ENCODE measurements at regions not wholly inside any gene's neighbourhood (a gene's known extent, or its start where the extent isn't known, plus 50 kb on each side); places are given as distances from the start of the nearest gene placed in this dataset.
"Not testable (repeated sequence)": the region's sequence is repeated elsewhere in the genome, so short reads cannot be mapped to it uniquely, and the experiment has no call there.

GRCh38 chr4:129282293-129282692 lies 186.3 kb downstream of the C4orf33 start:
- ChIA-PET CTCF (no interaction called here), POLR2A (no interaction called here)
- no peak overlapping the region for H3K27ac ChIP-seq (ENCODE audit: extremely low read depth, low read depth, low read length)
- H3K4me1 ChIP-seq (ENCODE audit: control insufficient read depth, insufficient read depth, low read length) = no peaks in the 10 kb centered on the region
- H3K4me3 ChIP-seq (ENCODE audit: low read depth, low read length) = no peak overlapping the region
- TF ChIP-seq KLF9 (tag by site-specific recombination; IDR thresholded peaks at IDR 0.05; ENCODE audit: low read depth) = no peak
- no peak for TF ChIP-seq ZBTB48 (tag by site-specific recombination; IDR thresholded peaks at IDR 0.05)
- no peak for TF ChIP-seq ZNF239 (tag by site-specific recombination; IDR thresholded peaks at IDR 0.05)
- TF ChIP-seq BCL6B (tag by site-specific recombination; IDR thresholded peaks at IDR 0.05) = no peak
- H3K36me3 ChIP-seq (ENCODE audit: control insufficient read depth in 2 of 2, insufficient read depth in 1 of 2, low read length in 2 of 2) = no peaks in the 10 kb centered on the region
- H3K9me3 ChIP-seq (ENCODE audit: control insufficient read depth, insufficient read depth, low read depth, low read length) = no peaks in the 10 kb centered on the region

- H3K36me3 ChIP-seq (ENCODE audit: control insufficient read depth in 2 of 2, insufficient read depth in 1 of 2, low read length in 2 of 2); H3K27ac ChIP-seq (ENCODE audit: extremely low read depth, low read depth, low read length); H3K4me3 ChIP-seq (ENCODE audit: low read depth, low read length); H3K9me3 ChIP-seq (ENCODE audit: control insufficient read depth, insufficient read depth, low read depth, low read length); POLR2A ChIA-PET; H3K4me1 ChIP-seq (ENCODE audit: control insufficient read depth, insufficient read depth, low read length); CTCF ChIA-PET: not testable (repeated sequence)
Observed at GRCh38 chr4:129292194-129292593, 196.2 kb downstream of the C4orf33 start.

GRCh38 chr4:129314781-129315180 lies 218.8 kb downstream of the C4orf33 start:
- Histone ChIP-seq H3K4me3 (ENCODE audit: low read depth, low read length) (no peak overlapping the region), H3K4me1 (ENCODE audit: control insufficient read depth, insufficient read depth, low read length) (no peaks in the 10 kb centered on the region), H3K27ac (ENCODE audit: extremely low read depth, low read depth, low read length) (no peak overlapping the region), H3K9me3 (ENCODE audit: control insufficient read depth, insufficient read depth, low read depth, low read length) (no peaks in the 10 kb centered on the region), H3K36me3 (ENCODE audit: control insufficient read depth in 2 of 2, insufficient read depth in 1 of 2, low read length in 2 of 2) (no peaks in the 10 kb centered on the region)
- no peak for TF ChIP-seq YY2 (tag by site-specific recombination; IDR thresholded peaks at IDR 0.05)
- no peak for TF ChIP-seq ZNF670 (tag by site-specific recombination; IDR thresholded peaks at IDR 0.05; ENCODE audit: low read depth)
- no peak for TF ChIP-seq ZSCAN18 (tag by site-specific recombination; IDR thresholded peaks at IDR 0.05)
- no peak for TF ChIP-seq REPIN1 (tag by site-specific recombination; IDR thresholded peaks at IDR 0.05; ENCODE audit: low read depth)
- POLR2A ChIA-PET = no interaction called here
- CTCF ChIA-PET = no interaction called here

GRCh38 chr4:129322920-129323319 lies 227.0 kb downstream of the C4orf33 start:
- CTCF ChIA-PET = no interaction called here
- Histone ChIP-seq H3K9me3 (ENCODE audit: control insufficient read depth, insufficient read depth, low read depth, low read length) (no peaks in the 10 kb centered on the region), H3K4me1 (ENCODE audit: control insufficient read depth, insufficient read depth, low read length) (no peaks in the 10 kb centered on the region), H3K36me3 (ENCODE audit: control insufficient read depth in 2 of 2, insufficient read depth in 1 of 2, low read length in 2 of 2) (no peaks in the 10 kb centered on the region), H3K27ac (ENCODE audit: extremely low read depth, low read depth, low read length) (no peak overlapping the region), H3K4me3 (ENCODE audit: low read depth, low read length) (no peak overlapping the region)
- POLR2A ChIA-PET = no interaction called here
- TF ChIP-seq KLF8 (tag by site-specific recombination; IDR thresholded peaks at IDR 0.05) = no peak
- TF ChIP-seq ZBTB49 (tag by site-specific recombination; IDR thresholded peaks at IDR 0.05; ENCODE audit: low read depth) = no peak
- TF ChIP-seq PATZ1 (tag by site-specific recombination; IDR thresholded peaks at IDR 0.05) = no peak
- no peak for TF ChIP-seq ZSCAN4 (tag by site-specific recombination; IDR thresholded peaks at IDR 0.05)
- TF ChIP-seq ZNF449 (tag by site-specific recombination; IDR thresholded peaks at IDR 0.05) = no peak
- no peak for TF ChIP-seq ZNF560 (tag by site-specific recombination; IDR thresholded peaks at IDR 0.05; ENCODE audit: borderline replicate concordance)
- TF ChIP-seq ZNF398 (tag by site-specific recombination; IDR thresholded peaks at IDR 0.05) = no peak

Measured in HEK293 (cell line).